Heart right ventricle (tissue), 16 donors: ENCODE measurements at regions not wholly inside any gene's neighbourhood (a gene's known extent, or its start where the extent isn't known, plus 50 kb on each side); places are given as distances from the start of the nearest gene placed in this dataset.

Source experiments
- ATAC-seq, 8 donors: fragments of 200-7000 bp; cut with Tn5 transposase; one replicate each; pipeline ENCODE4 v1.9.1; 2020; ENCODE audit warnings: mild to moderate bottlenecking in 8 of 8, moderate library complexity in 8 of 8, moderate number of reproducible peaks in 1 of 8
- DNase-seq, 2 donors: peaks; one replicate each; pipeline ENCODE4 v3.0.0-alpha.2; 2020
- H3K27ac ChIP-seq, 10 donors: fragments of 200-600 bp; sonication (generic) in 2 of 10; one replicate each; pipeline versions ENCODE4 v1.5.0 to v1.8.0; 2020 to 2022; ENCODE audit warnings: mild to moderate bottlenecking in 3 of 10
- H3K27me3 ChIP-seq, 7 donors: fragments of 200-600 bp; one replicate each; pipeline ENCODE4 v1.8.0; 2021 to 2022; ENCODE audit warnings: mild to moderate bottlenecking in 2 of 7
- H3K36me3 ChIP-seq, 9 donors: fragments of 200-600 bp; sonication (generic) in 1 of 9; one replicate each; pipeline versions ENCODE4 v1.5.0 to v1.8.0; 2020 to 2022; ENCODE audit warnings: mild to moderate bottlenecking in 2 of 9
- H3K4me1 ChIP-seq, 9 donors: fragments of 200-600 bp; sonication (generic) in 1 of 9; one replicate each; pipeline versions ENCODE4 v1.5.0 to v1.8.0; 2020 to 2022; ENCODE audit warnings: mild to moderate bottlenecking in 4 of 9
- H3K4me3 ChIP-seq, 10 donors: fragments of 200-600 bp; sonication (generic) in 2 of 10; one replicate each; pipeline versions ENCODE4 v1.5.0 to v1.8.0; 2020 to 2022; ENCODE audit warnings: mild to moderate bottlenecking in 7 of 10, moderate library complexity in 2 of 10
- H3K9me3 ChIP-seq, 11 donors: fragments of 200-600 bp in 10 of 11; sonication (generic) in 2 of 11; one replicate each; pipeline versions ENCODE4 v1.5.0 to v1.8.0; 2013 to 2022; ENCODE audit warnings: mild to moderate bottlenecking in 2 of 11, control low read depth in 1 of 11, moderate library complexity in 1 of 11
- WGBS, 2 donors: extraction: QIAGEN DNeasy Blood & Tissue Kit; methylation state at CpG; one replicate each; pipeline ENCODE4 v1.1.7; 2013; ENCODE audit warnings: inconsistent platforms in 1 of 2; 5-methylcytosine and 5-hydroxymethylcytosine counted together
- intact Hi-C, 10 donors: fragments of 100-400 bp; cut with DNase I; formaldehyde crosslinking; loops; one replicate each; pipeline versions ENCODE4 v1.11.1 to v1.14.2; 2022
- TF ChIP-seq, protein P1 (sequence below), 9 donors: fragments of 200-600 bp; sonication (generic) in 2 of 9; IDR thresholded peaks; one replicate each; pipeline versions ENCODE4 v1.5.0 to v1.8.0; 2021 to 2022; ENCODE audit warnings: antibody characterized with exemption in 9 of 9, mild to moderate bottlenecking in 5 of 9, moderate library complexity in 1 of 9
- donor health status: Arrhythmogenic right ventricular cardiomyopathy.
- donor health status: ischemic (EF 13 %, LVEDD 7.1; RV severe dilation, severe dysfunction).
- donor health status: healthy with polysubstance abuse.
- donor health status: DM: no; HTN: yes; CAD: no.
- donor health status: DM: no; HTN: no; CAD: no.
- donor health status: ischemic (EF 25% LVEDD 6.9; RV normal size, moderate dysfunction).
- donor health status: ischemic (EF 25% LVEDD 5.7; RV mildly dilated, moderate dysfunction).
- donor health status: healthy.
- donor health status: DM: yes; HTN: yes; CAD: no.
- donor health status: Ischemic cardiomyopathy.
- donor health status: ischemic (EF 35%, LVEDD 5.7; RV mildly dilated, moderate dysfunction).
- donor health status: nonischemic (EF 11% LVEDD 7.7; RV severe dilation, severe dysfunction).
- donor health status: DM: yes; HTN: yes; CAD: no.
- donor health status: PGD.
- donor health status: ischemic (EF 29% LVEDD 5.4; RV normal size, mild dysfunction).
- donor health status: nonischemic (EF 23%, LVEDD 6.1; RV moderate dilation, normal function).

- 85 to 88% methylated on average over 6 of the region's 6 CpGs for WGBS, 2 donors
- no peaks in the 10 kb centered on the region for H3K4me1 ChIP-seq
- intact Hi-C loops = no loop called here
- TF ChIP-seq, protein P1, sequence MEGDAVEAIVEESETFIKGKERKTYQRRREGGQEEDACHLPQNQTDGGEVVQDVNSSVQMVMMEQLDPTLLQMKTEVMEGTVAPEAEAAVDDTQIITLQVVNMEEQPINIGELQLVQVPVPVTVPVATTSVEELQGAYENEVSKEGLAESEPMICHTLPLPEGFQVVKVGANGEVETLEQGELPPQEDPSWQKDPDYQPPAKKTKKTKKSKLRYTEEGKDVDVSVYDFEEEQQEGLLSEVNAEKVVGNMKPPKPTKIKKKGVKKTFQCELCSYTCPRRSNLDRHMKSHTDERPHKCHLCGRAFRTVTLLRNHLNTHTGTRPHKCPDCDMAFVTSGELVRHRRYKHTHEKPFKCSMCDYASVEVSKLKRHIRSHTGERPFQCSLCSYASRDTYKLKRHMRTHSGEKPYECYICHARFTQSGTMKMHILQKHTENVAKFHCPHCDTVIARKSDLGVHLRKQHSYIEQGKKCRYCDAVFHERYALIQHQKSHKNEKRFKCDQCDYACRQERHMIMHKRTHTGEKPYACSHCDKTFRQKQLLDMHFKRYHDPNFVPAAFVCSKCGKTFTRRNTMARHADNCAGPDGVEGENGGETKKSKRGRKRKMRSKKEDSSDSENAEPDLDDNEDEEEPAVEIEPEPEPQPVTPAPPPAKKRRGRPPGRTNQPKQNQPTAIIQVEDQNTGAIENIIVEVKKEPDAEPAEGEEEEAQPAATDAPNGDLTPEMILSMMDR (IDR thresholded peaks at IDR 0.05) = no peak
- H3K4me3 ChIP-seq = no peak overlapping the region
- no peaks in the 10 kb centered on the region for H3K27me3 ChIP-seq
- peaks cover 0 to 11% (median 0%) of the 10 kb centered on the region in 11 donors for H3K9me3 ChIP-seq
- H3K27ac ChIP-seq = no peak overlapping the region
- DNase-seq (no peak), ATAC-seq (no peak)
- H3K36me3 ChIP-seq = no peaks in the 10 kb centered on the region
Observed at GRCh38 chr14:43755707-43756106, 751.4 kb downstream of the FSCB start.

DNA sequence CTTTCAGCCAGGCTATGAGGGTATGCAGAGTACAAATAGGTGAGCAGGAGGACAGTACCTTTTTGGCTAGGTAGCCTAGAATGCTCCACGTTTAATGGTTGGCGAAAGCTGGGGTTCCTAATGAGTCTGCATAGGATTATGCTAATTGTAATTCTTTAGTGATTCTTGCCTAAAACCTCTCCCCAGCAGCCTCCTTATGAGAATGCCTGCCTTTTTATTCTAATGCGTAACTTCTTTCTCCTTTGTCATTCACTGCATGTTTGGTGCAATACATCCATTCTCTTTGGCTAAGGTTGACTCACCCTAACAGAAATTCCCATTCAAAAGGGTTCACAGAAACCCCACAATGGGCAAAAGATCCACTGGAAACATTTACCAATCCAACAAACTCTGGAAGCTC, 752.2 kb downstream of the FSCB start:
- TF ChIP-seq, protein P1 (IDR thresholded peaks at IDR 0.05) = no peak
- intact Hi-C loops = no loop called here
- Histone ChIP-seq H3K4me3 (no peak overlapping the region), H3K36me3 (no peaks in the 10 kb centered on the region), H3K4me1 (no peaks in the 10 kb centered on the region), H3K27me3 (no peaks in the 10 kb centered on the region), H3K27ac (no peak overlapping the region), H3K9me3 (peaks cover 0 to 11% (median 0%) of the 10 kb centered on the region in 11 donors)
- DNase-seq (no peak), ATAC-seq (no peak)
- WGBS, 2 donors = 85 to 94% methylated on average over 3 of the region's 3 CpGs

DNA sequence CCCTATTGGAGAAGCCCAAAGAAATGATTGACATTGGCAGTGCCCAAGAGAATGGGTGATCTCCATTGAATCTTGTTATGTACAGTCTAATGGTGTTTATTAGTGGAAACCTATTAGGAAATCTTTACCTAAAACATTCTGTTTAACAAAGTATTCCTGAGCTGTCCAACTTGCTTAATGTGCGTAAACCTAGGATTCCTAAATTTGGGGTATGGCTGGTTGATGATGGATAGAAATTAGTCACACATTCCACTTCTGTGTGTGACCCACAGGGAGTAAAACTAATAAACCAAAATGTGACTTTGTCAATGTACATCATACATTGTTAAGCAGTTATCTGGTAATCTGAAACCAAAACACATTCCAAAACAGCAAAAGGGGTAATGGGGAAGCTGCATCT, 761.3 kb downstream of the FSCB start:
- intact Hi-C loops = no loop called here
- ATAC-seq = no peak
- TF ChIP-seq, protein P1 (IDR thresholded peaks at IDR 0.05) = no peak
- 95 to 97% methylated on average over 1 of the region's 1 CpG for WGBS, 2 donors
- Histone ChIP-seq H3K27me3 (no peaks in the 10 kb centered on the region), H3K9me3 (no peaks in the 10 kb centered on the region), H3K4me1 (no peaks in the 10 kb centered on the region), H3K4me3 (no peak overlapping the region), H3K36me3 (no peaks in the 10 kb centered on the region), H3K27ac (no peak overlapping the region)
- DNase-seq = no peak

- H3K4me3 ChIP-seq = no peak overlapping the region
- intact Hi-C loops = no loop called here
- ATAC-seq (no peak), DNase-seq (no peak)
- no peaks in the 10 kb centered on the region for H3K9me3 ChIP-seq
- 74 to 84% methylated on average over 3 of the region's 3 CpGs for WGBS, 2 donors
- H3K4me1 ChIP-seq = no peaks in the 10 kb centered on the region
- TF ChIP-seq, protein P1 (IDR thresholded peaks at IDR 0.05) = no peak
- no peaks in the 10 kb centered on the region for H3K27me3 ChIP-seq
- no peaks in the 10 kb centered on the region for H3K36me3 ChIP-seq
- H3K27ac ChIP-seq = no peak overlapping the region
Observed at GRCh38 chr14:43735932-43736331, 771.2 kb downstream of the FSCB start.

GRCh38 chr14:43729143-43729542, 777.9 kb downstream of the FSCB start:
- intact Hi-C loops = no loop called here
- Histone ChIP-seq H3K9me3 (no peaks in the 10 kb centered on the region), H3K36me3 (no peaks in the 10 kb centered on the region), H3K4me3 (no peak overlapping the region), H3K27ac (no peak overlapping the region), H3K4me1 (no peaks in the 10 kb centered on the region), H3K27me3 (no peaks in the 10 kb centered on the region)
- TF ChIP-seq, protein P1 (IDR thresholded peaks at IDR 0.05) = no peak
- 67 to 69% methylated on average over 4 of the region's 4 CpGs for WGBS, 2 donors
- ATAC-seq = no peak
- DNase-seq = no peak
